T follicular helper cell (primary cell): ENCODE measurements at regions not wholly inside any gene's neighbourhood (a gene's known extent, or its start where the extent isn't known, plus 50 kb on each side); places are given as distances from the start of the nearest gene placed in this dataset.
A peak's percentile ranks its signal among the peaks of the same experiment; 100 is the strongest.

Source experiments
- DNase-seq: peaks from one replicate; pipeline ENCODE4 v3.0.0-alpha.2; 2020; ENCODE audit warnings: low read depth

DNA sequence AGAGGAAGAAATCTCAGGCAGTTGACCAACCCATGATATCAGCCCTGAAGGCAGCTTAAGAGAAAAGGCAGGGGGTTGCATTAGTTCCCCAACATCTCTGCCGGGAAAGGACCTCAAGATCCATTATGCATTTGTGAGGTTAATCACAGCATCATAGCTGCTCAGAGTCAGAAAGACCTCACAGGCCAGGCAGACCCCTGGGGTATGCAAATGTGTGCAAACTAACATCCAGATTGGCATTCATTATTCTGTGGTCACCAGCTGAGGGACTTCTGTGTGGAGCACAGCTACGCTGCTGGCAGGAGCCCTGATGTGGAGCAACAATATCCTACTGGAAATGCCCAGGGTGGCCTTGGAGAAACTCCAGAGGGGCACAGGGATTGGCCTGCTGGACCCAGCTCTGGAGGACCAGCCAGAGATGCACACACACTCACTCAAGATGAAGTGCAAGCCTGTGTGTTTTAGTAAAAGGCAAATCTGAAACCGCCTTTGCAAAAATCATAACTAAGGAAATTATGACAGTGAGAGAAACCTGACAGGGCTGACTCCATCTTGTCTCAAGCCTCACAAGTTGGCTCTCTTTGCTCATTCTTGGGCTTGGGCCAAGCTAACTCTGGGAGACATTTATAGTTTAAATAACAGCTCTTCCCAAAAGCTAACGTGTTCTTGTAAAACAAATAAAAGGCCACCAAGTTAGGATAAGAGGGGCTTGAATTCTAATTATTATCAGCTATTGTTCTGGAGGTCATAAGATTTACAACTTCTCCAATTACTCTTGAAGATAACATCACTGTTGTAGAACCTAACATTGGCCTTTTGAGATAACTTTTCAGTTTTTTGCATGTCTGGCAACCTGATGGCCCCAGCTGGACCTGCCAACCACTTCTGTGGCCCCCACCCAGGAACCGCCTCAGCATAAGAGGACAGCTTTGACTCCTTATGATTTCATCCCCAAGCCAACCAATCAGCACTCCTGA is 257.1 kb downstream of the UACA start:
- DNase-seq: no peak

DNA sequence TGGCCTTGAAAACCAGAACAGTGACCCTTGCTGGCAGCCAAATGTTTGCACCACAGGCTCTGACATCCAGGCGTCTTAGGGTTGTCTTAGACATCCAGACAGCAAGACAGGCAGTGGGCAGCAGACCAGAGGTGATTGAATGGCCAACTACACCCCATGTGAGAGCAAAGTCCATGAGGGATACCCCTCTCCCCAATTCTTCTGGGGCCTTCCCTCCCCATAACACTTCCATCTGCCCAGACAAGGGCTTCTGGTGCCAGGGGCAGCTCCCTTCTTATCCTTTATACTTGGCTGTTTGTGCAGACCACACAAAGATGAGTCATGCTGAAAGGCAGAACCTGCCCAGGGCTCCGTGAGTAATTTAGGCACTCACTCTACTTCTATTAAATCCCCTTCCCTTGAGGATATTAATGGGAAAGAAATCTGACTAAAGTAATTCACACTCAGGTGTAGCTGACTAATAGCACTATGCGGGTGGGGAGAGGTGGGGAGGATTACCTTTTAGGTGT is 257.9 kb downstream of the UACA start:
- DNase-seq: no peak

DNA sequence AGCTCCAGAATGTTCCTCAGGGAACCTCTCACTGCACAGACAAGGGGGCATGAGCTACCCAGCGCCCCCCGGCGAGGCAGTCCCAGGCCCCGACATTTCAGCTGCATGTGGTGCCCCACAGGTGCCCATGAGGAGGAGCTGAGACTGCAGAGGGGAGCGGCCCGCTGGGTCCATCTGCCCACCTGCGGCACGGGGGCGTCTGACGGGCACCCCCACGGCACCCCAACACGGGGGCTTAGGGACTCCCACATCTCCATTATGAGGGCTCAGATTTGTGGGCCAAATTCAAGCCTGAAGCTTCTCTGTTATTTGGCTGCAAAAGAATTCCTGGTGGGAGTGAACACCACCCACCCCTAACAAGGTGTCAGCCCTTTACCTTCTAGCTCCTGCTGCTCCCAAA is 258.4 kb downstream of the UACA start:
- DNase-seq: no peak

DNA sequence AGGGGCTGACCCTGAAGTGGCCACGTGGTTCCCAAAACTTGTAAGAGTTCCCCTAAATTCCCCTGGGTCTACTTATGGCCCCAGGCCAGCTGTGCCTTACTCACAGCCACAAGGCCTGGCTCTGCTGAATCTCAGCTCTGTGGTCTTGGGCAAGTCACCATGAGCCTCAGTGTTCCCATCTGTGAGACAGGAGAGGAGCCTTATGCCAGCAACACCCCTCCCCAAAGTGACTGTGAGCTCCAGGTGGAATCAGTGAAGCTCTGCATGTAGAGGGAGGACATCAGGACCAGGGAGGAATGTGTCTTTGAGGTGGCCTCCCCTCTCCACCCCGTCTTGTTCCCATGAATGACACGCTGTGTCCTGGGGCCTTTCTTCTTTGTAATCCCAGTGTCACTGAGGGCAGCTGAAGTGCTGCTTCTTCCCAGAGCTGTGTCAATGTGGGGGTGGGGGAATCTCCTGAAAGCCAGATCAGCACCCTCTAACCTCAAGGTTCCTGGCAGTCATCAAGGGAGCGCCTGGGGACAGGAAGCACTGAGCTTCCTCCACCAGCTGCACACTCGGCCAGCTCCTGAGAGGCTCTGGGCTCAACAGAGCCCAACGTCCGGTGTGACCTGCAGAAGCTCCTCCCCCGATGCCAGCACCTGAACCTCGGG is 258.9 kb downstream of the UACA start:
- no peak for DNase-seq

DNA sequence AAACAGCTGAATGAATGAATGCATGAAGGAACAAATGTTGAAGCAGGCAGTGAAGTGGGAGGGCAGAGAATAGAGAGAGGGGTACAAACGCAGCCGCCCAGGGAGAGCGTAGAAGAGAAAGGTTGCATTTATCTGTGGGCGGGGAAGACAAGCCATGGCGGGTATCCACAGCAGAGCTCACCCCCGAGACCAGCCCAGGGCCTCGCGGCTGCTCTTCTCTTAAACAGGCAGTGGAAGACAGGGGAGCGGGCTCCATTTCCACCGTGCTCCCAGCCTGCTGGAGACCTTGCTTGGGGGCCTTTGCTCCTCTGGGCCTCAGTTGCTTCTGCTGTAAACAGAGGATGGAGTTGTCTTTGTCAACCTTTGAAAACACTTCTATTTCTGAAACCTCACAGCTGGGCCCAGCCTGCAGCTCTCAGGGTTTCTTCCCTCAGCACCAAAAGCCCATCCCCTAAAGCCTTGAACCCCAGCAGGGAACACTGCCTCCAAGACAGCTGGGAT is 259.5 kb downstream of the UACA start:
- no peak for DNase-seq

DNA sequence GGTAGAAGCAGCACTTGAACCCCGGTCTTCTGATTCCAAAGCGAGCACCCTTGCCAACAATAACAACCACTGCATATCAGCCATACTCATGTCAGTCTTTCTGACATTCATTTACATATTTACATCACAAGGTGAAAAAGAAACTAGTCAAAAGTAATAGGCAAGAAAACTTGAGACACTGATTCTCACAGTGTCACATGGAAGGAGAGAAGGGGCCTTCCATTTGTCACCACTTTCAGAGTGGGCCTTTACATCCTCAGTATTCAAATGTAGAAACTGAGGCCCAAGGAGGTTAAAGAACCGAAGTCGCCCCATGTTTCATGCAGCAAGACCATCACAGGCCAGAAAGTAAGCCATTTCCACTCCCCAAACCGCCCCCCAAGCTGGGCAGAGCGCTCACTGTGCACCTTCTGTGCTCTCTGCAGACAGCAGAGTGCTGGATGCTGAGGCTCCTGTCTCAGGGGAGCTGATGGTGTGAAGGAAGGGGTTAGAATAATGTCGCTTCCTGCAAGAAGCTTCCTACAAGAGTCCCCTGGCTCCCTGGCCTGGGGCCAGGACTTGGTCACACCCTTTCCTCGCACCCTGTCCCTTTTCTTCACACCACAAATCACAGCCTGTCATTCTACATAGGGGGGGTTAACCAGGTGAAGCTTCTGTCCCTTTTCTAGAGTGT is 260.1 kb downstream of the UACA start:
- DNase-seq: no peak

DNA sequence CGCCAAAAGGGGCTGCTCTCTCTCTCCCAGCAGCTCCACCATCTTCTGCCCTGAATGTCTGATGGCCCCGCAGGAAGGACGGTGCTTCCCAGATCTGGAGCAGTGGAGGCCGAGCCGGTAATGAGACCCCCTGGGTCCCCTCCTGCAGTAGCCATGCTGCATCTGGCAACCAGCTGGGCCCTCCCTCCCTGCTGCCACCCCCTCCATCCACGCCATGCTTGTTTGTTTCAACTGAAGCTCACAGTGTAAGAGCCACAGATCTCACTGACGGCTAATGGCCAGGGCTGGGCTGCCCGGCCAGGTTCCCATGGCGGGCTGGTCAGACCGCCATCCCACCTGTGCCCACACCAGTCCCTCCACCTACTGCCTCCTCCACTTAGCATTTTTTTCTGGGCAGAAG is 260.8 kb downstream of the UACA start:
- no peak for DNase-seq

DNA sequence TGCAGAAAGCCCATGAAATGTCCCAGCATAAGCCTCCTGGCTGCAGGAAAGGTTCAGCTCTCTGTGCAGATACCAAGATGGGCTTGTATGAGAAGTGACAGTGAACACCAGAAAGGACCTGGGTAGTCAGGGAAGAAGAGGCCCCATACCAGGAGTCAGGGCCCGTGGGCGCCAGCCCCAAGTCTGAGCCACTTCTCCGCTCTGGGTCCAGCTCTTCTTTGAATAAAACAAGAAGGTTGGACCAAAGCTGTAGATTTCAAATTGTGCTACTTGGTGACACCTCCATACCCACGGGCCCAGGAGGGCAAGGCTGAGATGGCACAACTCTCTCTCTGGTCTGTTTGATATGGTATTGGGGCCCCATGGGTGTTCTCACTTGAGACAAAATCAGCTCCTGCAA is 261.5 kb downstream of the UACA start:
- no peak for DNase-seq

DNA sequence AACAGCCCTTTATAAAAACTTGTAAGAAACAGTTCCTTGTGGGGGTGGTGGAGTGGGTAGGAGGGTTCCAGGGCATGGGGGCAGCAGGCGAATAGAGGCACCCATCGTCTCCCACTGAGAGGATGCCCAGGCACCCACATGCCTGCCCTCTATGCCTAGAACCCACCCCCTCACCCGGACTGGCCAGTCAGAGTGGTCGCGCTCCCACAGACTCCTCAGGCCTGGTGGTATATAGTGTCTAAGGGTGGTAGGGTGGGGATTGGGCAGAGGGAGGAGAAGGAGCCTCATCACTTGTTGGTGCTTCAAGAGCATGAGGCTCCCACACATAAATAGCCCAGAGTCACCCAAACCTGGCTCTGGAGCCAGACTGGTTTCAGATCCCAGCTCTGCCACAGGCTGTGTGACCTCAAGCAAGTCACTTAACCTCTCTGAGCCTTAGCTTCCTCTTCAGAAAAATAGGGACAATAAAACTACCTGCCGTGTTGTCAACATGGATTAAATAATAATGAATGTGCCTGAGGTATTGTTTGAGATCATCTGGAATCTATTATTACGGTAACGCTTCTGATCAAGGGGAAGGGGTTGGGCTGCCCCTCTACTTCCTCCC is 262.1 kb downstream of the UACA start:
- DNase-seq: no peak

DNA sequence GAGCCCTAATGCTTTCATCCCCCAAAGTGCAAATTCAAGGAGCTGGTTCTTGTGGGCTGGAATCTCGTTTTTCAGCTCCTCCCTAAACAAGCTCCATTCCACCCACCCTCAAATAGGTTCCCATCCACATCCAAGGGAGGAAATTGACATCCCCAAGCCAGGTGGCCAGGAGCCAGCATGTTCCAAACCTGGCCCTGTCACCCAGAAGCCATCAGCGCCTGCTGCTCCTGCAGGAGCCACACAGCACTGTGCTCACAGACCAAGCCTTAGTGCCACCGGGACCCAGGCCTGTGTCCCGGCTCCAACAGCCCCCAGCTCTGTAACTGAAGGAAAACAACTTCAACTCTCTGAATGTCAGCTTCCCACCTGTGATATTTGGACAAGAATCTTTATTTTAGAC is 263.6 kb downstream of the UACA start:
- DNase-seq: no peak

DNA sequence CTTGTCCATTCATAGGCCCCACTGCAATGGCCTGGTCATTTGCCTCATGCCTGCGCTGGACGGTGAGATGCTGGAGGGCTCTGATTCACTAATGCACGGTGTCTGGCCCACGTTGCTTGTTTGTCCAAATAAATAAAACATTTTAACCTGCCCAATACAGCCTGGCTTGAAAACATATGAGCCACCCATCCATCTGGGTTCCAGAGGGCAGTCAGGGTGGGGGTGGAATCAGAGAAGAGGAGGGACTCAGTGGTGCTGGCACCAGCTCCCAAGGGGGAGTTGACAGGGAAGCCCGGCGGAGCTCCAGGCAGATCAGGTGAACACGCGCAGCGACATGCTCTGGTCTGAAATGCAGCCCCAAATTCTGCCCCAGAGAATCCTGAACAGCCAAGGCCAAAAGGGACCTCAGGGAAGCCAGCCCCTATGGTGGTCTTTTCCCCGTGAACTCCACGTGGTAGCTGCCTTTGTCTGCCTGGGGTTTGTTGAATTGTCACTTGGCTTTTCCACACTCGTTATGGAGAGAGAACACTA is 265.2 kb downstream of the UACA start:
- DNase-seq: no peak

DNA sequence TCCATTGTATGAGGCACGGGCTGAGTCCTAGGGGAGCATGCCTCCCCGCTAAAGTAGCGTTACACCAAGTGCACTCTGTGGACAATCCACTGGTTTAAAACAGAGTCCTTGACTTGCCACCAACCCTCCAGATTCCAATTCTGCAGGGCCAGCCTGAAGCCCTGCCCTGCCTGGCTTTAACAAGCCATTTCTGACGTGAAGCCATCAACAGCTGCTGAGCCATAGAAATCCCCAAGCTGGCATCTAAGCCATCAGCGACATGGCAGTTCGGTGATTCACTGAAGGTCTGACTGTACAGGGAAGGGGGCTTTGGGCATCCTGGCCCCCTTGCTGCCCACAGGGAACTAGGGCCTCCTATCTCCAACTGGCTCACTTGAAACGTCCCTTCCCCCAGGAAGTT is 265.7 kb downstream of the UACA start:
- DNase-seq: no peak

DNA sequence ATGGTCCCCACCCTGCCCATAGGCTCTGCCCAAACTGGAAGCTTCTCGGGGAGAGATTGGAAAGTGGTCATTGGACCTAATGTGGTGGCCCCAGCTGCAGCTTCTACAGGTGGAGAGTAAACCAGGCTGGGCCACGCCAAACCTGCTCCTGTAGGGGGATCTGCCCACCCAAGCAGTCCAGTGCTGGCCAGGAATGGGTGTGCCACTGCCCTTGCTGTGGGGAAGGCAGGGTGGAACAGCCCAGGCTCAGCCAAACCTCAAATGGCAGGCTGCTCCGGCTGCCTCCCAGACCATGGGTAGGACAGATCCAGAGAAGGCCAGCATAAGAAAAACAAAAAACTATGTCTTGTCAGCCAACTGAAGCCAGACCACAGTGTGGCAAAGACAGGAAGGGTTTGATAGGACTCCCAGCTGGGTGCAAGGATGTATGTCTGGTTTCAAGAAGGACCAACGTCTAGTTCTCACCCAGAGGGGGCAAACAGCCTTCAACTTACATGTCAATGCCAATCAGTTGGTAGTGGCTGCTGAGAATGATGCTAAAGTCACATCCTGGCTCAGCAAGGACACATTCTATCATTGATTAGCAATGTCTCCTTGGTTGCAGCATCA is 267.3 kb downstream of the UACA start:
- DNase-seq: no peak

DNA sequence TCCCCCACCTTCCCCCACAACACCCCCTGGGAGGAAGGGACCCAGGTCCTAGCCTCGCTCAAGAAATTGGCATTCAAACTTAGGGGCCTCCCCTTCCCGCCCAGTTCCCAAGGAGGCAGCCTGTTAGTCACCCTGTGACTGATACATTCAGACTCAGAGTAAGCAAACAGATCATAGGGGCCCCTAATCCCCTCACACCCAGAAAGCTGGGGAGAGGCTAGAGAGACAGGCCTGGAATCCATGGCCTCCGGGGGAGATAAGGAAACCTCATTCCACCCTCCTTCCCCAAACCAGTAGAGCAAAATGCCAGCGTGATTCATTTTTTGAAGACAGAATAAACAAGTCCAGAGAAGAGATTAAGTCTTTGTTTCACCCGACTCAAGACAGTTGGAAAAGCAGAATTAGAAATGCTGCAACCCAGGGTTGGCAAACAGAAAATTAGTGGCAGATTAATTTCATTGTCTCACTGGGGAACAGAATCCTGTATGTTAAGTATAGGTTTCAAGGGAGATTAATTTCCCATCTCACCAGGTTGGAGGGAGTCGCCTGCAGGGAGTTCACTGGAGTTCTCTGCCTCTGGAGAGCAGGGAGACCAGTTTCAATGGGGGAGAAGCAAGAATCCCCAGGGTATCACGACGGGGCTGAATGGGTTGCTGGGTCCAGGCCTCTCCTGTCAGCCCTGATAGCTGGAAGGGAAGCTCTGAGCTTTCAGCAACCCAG is 268.3 kb downstream of the UACA start:
- DNase-seq: no peak

DNA sequence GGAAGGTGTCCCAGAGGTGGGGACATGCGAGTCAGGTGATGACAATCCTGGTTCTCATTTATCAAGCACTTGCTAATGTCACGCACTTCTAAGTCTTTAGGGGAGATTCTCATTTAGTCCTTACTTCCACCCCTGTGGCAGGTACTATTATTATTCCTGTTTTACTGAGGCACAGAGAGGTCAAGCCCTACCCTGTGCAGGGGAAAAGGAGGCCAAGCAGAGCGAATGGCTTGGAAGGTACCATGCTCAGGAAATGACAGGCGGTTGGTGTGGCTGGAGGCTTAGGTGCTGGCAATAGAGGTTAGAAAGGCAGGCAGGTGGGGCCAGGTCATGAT is 268.9 kb downstream of the UACA start:
- DNase-seq: no peak

DNA sequence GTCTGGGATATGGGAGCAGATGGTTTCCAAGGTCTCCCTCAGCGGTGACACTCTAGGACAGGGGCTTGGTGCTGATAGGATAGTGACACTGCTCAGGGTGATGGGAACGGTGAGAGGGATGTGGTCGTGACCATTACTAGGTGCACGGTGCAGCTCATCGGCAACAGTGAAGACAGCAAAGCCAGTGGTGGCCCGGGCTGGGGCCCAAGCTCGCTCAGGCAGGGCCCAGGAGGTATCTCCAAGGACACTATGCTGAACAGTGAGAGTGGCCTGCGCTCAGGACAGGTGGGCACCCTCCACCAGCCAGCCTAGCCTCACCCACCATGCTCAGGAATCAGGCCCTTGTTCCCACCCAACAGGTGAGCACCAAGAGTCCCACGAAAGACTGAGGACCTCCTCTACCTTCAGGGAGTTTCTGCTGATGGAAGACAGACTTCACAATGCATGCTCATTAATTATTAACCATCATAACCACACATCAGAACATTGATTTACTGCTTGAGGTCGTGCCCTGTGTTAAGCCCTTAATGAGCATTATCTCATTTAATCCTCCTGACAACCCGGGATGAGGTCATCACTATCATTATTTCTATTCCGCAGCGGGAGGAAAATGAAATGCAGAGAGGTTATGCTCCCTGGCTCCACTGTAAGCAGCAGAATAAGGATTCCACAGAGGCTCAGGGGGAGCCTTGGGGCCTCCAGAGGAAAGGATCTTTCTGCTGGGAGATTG is 269.4 kb downstream of the UACA start:
- DNase-seq: no peak

DNA sequence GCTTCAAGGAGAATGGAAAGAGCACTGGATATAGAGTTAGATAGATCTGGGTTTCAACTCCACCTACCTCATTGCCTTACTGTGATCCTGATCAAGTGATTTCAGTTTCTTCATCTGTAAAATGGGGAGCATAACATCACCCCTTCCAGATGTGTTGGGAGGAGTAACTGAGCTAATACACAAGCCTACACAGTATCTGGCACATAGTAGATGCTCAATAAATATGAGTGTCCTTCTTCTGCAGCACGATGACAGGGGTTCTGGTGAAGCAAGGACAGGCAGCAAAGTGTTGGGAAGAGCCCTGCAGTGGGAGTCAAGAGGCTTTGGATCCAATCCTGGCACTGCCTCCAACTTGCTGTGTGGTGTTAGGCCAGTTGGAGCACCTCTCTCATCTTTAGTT is 270.0 kb downstream of the UACA start:
- DNase-seq: no peak

DNA sequence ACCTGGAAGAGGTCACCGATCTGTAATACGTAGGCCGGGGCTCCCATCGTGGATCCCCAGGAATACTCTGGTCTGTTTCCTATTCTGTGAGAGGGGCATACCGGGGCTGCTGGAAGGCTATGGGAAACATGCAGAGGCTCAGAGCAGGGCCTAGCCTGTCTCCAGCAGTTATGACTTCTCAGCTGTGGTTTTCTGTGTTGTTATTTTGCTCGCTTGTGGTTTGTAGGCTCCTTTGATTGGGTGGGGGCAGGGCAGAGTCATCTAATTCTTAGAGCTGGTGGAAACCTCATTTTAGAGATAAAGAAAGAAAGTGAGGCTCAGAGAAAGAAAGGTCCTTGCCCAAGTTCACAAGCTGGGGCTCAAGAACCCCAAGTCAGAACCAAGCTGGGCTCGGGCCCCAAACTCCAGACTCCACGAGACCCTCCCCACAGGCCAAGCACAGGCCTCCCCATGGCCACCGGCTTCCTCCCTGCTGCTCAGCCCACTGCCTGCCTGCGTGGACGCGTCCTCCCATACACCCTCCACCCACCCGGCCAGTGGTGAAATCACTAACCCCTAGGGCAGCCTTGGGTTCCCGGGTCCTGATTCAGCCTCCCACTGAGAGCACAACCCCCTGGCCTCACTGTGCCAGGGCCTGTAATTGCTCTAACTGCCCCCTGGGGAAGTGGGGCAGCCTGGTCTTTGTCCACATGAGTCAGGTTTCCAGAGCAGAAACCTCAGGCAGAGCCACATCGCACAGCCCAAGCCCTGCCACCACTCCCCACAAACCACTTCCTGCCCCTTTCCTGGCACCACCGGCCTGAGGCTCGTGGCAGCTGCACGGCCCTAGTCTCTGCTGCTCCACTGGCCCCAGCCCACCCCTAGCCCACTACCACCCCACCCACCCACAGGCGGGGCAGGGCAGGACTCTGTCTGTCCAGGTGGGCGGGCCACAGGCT is 270.8 kb downstream of the UACA start:
- peak; percentile 74 for DNase-seq

DNA sequence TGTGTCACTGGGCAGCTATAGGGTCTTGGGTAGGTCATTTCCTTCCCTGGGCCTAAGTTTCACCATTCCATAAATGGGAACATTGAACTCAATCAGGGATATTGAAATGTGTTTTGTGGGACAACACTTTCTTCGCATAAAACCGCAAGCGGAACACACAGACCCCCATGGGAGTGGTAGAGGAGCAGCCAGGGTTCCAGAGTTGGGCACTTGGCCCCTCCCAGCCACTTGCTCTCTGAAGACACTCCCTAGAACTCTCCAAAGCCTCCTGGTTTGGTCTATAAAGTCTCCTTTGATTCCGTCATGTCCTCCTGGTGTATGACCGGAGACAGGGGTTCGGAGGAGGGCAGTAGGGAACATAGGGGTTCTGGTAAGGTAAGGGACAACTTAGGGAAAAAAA is 271.7 kb downstream of the UACA start:
- no peak for DNase-seq
